ENCODE measurements at regions not wholly inside any gene's neighbourhood (a gene's known extent, or its start where the extent isn't known, plus 50 kb on each side); places are given as distances from the start of the nearest gene placed in this dataset.

DNA sequence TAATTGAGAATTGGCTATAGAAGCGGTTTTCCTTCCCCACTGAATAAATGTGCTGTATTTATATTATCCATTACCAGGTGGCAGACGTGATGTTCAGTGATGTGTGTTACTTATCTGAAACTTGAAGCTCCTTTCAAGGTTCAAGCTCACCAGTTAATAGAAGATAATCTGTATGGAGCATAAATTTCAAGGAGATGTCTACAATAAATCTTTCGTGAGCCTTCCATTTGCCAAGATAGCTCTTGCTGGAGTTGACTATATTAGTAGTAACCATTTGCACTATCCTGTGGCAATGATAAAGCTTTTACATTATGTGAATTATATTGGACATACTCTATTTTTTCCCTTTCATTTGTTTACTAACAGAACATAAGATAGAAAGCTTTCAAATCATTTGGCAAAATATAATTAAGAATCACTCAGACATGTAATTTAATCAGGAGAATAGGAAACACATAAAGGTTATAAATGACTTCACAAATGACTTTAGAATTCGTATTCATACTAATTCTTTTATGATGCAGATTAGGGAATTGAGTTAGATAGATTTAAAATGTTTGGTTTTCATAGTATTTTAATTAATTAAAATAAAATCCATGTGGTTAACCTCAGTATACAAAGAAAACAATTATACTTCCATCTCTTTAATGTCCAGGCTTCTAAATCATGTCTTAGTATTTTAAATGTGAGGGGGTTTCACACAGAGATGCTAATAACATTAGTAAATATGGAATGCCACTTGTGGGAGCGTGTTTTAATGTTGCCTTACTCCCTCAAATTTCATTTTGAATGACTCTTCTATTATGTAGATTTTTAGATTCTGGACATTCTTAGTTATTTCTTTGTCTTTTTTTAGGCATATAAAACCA is 664.4 kb upstream of the CDH8 start:
- TF ChIP-seq CTCF (conservative IDR thresholded peaks at IDR 0.05): no peak
- no peak for TF ChIP-seq ZFX (IDR thresholded peaks at IDR 0.05)

Measured in C4-2B (cell line).